ENCODE measurements at regions not wholly inside any gene's neighbourhood (a gene's known extent, or its start where the extent isn't known, plus 50 kb on each side); places are given as distances from the start of the nearest gene placed in this dataset.

- Histone ChIP-seq H4K8ac (replicated peaks; ENCODE audit: insufficient read length, low read depth, low read length) (no peak overlapping the region), H3K18ac (ENCODE audit: insufficient read length, low read depth, low read length) (no peak overlapping the region), H4K91ac (ENCODE audit: insufficient read length, low read depth, low read length) (no peak overlapping the region), H2BK120ac (ENCODE audit: low read depth, low read length, poor library complexity, severe bottlenecking) (no peak overlapping the region), H3K27me3 (ENCODE audit: insufficient read depth, low read length) (no peaks in the 10 kb centered on the region), H3K56ac (ENCODE audit: insufficient read length, low read depth, low read length) (no peak overlapping the region), H4K20me1 (ENCODE audit: control insufficient read depth, insufficient read depth, insufficient read length) (no peaks in the 10 kb centered on the region), H3K23ac (ENCODE audit: insufficient read length, low read depth, low read length) (no peak overlapping the region), H3K4me1 (ENCODE audit: insufficient read depth, low read length) (no peaks in the 10 kb centered on the region), H2BK5ac (ENCODE audit: insufficient read length, low read length) (no peak overlapping the region), H3K79me2 (ENCODE audit: insufficient read depth, low read length) (no peaks in the 10 kb centered on the region), H2BK20ac (ENCODE audit: low read depth, low read length, poor library complexity, severe bottlenecking) (no peak overlapping the region), H3K79me1 (ENCODE audit: insufficient read depth, low read depth, low read length, poor library complexity, severe bottlenecking) (no peaks in the 10 kb centered on the region), H3K27ac (ENCODE audit: insufficient read length, low read depth, low read length) (no peak overlapping the region), H3K9ac (ENCODE audit: extremely low read depth, insufficient read length, low read length) (no peak overlapping the region), H2AK5ac (ENCODE audit: insufficient read length, low read length) (no peak overlapping the region), H2AFZ (ENCODE audit: low read length) (no peak overlapping the region), H3K4me2 (ENCODE audit: insufficient read depth, insufficient read length, low read length) (no peak overlapping the region), H3K4ac (ENCODE audit: low read depth, low read length) (no peak overlapping the region), H2BK15ac (ENCODE audit: low read depth, low read length) (no peak overlapping the region), H3K14ac (ENCODE audit: insufficient read depth, low read length) (no peak overlapping the region), H3K23me2 (ENCODE audit: insufficient read length, low read depth, low read length, poor library complexity, severe bottlenecking) (no peaks in the 10 kb centered on the region), H2BK12ac (ENCODE audit: insufficient read length, low read depth, low read length) (no peak overlapping the region), H3K9me3 (ENCODE audit: control insufficient read depth, low read depth, low read length) (no peaks in the 10 kb centered on the region), H4K5ac (ENCODE audit: insufficient read length, low read depth, low read length) (no peak overlapping the region), H3T11ph (ENCODE audit: low read length) (no peak overlapping the region)
- Mint-ChIP-seq H3K4me1 (peaks cover 11 to 12% of the 10 kb centered on the region in 2 experiments), H3K27ac (no peak overlapping the region), H3K9me3 (no peaks in the 10 kb centered on the region; a peak in 1 of 5 replicates), H3K36me3 (ENCODE audit: insufficient read depth in 1 of 3, low read depth in 3 of 3) (no peaks in the 10 kb centered on the region; a peak in 1 of 7 replicates), H3K4me3 (no peak overlapping the region), H3K27me3 (ENCODE audit: low read depth) (no peaks in the 10 kb centered on the region)
- WGBS (ENCODE audit: extremely low coverage, insufficient read length, low lambda C conversion rate): no CpG with 5 or more reads among the region's 3 CpGs
- no peak for DNase-seq
- TF ChIP-seq CTCF (conservative IDR thresholded peaks at IDR 0.05): no peak
Observed at GRCh38 chr5:163383754-163384153, 53.6 kb upstream of the CCNG1 start.
